ENCODE measurements at regions not wholly inside any gene's neighbourhood (a gene's known extent, or its start where the extent isn't known, plus 50 kb on each side); places are given as distances from the start of the nearest gene placed in this dataset.
"Not testable (repeated sequence)": the region's sequence is repeated elsewhere in the genome, so short reads cannot be mapped to it uniquely, and the experiment has no call there.

DNA sequence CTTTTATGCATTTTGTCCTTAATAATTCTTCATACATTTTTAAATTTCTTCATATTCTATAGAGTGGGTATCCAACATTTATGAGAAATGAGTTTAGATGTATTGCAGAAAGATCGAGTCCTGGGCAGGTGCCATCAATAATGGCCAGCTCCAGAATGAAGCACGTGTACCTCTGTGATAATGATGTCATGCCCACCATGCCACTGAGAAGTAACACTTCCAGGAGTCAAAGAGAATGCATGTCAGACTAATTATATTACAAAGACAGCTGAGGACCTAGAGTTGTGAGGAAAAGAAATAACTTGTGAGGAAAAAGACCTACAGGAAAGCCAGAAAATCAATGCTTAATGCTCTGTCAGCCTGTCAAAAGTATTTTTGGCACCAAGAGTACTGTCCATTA lies 157.4 kb upstream of the P2RY1 start:
- no peak overlapping the region for H3K27ac ChIP-seq (ENCODE audit: low read depth in 1 of 2, low read length in 2 of 2)
- no peak for ATAC-seq (ENCODE audit: low FRiP score)
- no peaks in the 10 kb centered on the region for H3K9me3 ChIP-seq (ENCODE audit: control insufficient read depth, low read length)
- H3K4me3 ChIP-seq (ENCODE audit: low read length in 2 of 2): no peak overlapping the region
- intact Hi-C loops (cut with DNase I): no loop called here
- DNase-seq: no peak
- 51 to 60% methylated on average over 2 of the region's 2 CpGs for WGBS, 2 donors
- H3K27me3 ChIP-seq (ENCODE audit: control insufficient read depth in 1 of 2, insufficient read depth in 2 of 2, low read length in 1 of 2): no peaks in the 10 kb centered on the region
- no peaks in the 10 kb centered on the region for H3K36me3 ChIP-seq (ENCODE audit: control insufficient read depth in 1 of 2, insufficient read depth in 2 of 2, low read length in 1 of 2)
- H3K4me1 ChIP-seq (ENCODE audit: control insufficient read depth in 1 of 2, insufficient read depth in 2 of 2, low read length in 2 of 2): no peaks in the 10 kb centered on the region

DNA sequence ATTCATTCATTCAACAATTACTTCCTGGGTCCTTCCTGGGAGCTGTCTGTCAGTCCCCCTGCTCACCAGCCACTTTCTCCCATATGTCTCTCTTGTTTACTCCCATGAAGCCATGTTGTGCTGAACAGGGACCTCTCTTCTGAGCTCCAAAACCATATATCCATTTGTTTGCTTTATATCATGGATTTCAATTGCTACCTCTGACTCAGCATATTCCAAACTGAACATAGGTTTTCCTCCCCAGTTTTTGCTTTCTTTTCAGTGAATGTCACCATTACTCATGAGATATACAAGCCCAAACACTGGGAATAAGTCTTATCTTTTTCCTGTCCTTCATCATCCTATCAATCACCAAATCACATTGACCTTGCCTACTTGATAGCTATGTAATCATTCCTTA lies 152.5 kb upstream of the P2RY1 start:
- H3K9me3 ChIP-seq (ENCODE audit: control insufficient read depth, low read length): no peaks in the 10 kb centered on the region
- H3K36me3 ChIP-seq (ENCODE audit: control insufficient read depth in 1 of 2, insufficient read depth in 2 of 2, low read length in 1 of 2): no peaks in the 10 kb centered on the region
- H3K27ac ChIP-seq (ENCODE audit: low read depth in 1 of 2, low read length in 2 of 2): no peak overlapping the region
- no peak overlapping the region for H3K4me3 ChIP-seq (ENCODE audit: low read length in 2 of 2)
- no peaks in the 10 kb centered on the region for H3K27me3 ChIP-seq (ENCODE audit: control insufficient read depth in 1 of 2, insufficient read depth in 2 of 2, low read length in 1 of 2)
- intact Hi-C loops (cut with DNase I): no loop called here
- H3K4me1 ChIP-seq (ENCODE audit: control insufficient read depth in 1 of 2, insufficient read depth in 2 of 2, low read length in 2 of 2): no peaks in the 10 kb centered on the region
- no peak for DNase-seq
- no peak for ATAC-seq (ENCODE audit: low FRiP score)

DNA sequence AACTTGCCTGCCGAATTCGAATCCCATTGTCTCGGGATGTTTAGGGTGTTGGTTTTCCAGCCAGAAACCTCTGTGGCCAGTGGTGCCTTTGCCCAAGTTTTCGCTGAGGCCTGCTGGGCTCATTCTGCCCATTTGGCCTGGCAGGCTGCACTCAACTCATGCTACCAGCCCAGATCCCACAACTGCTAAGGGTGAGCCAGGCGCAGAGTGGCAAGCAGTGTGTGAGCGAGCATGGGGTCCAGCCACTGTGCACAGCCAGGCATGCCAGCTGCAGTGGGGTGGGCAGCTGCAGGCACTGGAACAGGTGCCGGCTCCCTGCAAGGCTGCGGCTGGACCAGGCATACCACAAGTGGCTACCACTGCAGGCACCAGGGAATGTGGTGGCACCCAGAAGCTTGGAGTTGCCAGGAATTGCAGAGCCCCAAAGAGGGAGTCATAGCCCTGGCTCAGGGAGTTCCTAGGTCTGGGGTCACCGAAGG lies 151.4 kb upstream of the P2RY1 start:
- intact Hi-C loops (cut with DNase I): no loop called here
- Histone ChIP-seq H3K4me1 (ENCODE audit: control insufficient read depth in 1 of 2, insufficient read depth in 2 of 2, low read length in 2 of 2) (no peaks in the 10 kb centered on the region), H3K4me3 (ENCODE audit: low read length in 2 of 2) (no peak overlapping the region), H3K9me3 (ENCODE audit: control insufficient read depth, low read length) (no peaks in the 10 kb centered on the region), H3K36me3 (ENCODE audit: control insufficient read depth in 1 of 2, insufficient read depth in 2 of 2, low read length in 1 of 2) (no peaks in the 10 kb centered on the region), H3K27ac (ENCODE audit: low read depth in 1 of 2, low read length in 2 of 2) (no peak overlapping the region), H3K27me3 (ENCODE audit: control insufficient read depth in 1 of 2, insufficient read depth in 2 of 2, low read length in 1 of 2) (no peaks in the 10 kb centered on the region)
- DNase-seq (no peak), ATAC-seq (ENCODE audit: low FRiP score) (no peak)
- 95 to 96% methylated on average over 9 of the region's 9 CpGs for WGBS, 2 donors

DNA sequence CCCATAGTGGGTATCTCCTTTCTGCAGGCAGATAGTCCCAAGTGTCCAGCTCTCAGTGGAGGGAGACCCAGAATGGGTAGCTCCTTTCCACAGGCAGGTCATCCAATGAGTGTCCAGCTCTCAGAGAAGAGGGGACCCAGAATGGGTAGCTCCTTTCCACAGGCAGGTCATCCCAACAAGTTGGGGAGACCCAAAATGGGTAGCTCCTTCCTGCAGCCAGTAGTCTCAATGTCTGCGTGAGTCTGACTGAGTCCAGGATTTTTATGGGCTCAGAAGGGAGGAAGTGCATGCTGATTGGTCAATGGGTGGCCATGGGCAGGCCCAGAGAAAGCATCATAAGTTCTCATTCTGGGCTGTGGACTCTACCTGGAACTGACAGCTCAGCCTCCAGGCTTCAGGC lies 150.7 kb upstream of the P2RY1 start:
- ATAC-seq (ENCODE audit: low FRiP score): no peak
- no peaks in the 10 kb centered on the region for H3K9me3 ChIP-seq (ENCODE audit: control insufficient read depth, low read length)
- WGBS, 2 donors: 98 to 100% methylated on average over 1 of the region's 1 CpG
- no peaks in the 10 kb centered on the region for H3K4me1 ChIP-seq (ENCODE audit: control insufficient read depth in 1 of 2, insufficient read depth in 2 of 2, low read length in 2 of 2)
- H3K27ac ChIP-seq (ENCODE audit: low read depth in 1 of 2, low read length in 2 of 2): no peak overlapping the region
- H3K36me3 ChIP-seq (ENCODE audit: control insufficient read depth in 1 of 2, insufficient read depth in 2 of 2, low read length in 1 of 2): no peaks in the 10 kb centered on the region
- intact Hi-C loops (cut with DNase I): no loop called here
- H3K4me3 ChIP-seq (ENCODE audit: low read length in 2 of 2): no peak overlapping the region
- no peaks in the 10 kb centered on the region for H3K27me3 ChIP-seq (ENCODE audit: control insufficient read depth in 1 of 2, insufficient read depth in 2 of 2, low read length in 1 of 2)
- no peak for DNase-seq

DNA sequence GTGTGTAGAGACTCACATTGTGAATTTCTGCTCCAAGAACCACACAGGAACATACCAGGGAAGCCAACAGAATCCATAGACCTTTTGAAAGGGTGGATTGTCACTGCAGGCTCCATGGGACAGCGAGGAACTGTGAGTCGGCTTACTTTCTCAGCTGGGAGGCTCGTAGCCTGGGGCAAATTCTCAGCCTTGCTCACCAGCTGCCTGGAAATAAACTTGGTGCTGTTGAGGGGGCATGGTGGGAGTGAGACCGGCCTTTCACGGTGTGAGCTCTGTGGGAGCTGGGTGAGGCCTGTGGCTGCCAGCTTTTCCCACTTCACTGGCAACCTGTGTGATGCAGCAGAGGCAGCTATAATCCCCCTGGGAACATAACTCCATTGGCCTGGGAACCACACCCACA lies 146.6 kb upstream of the P2RY1 start:
- Histone ChIP-seq H3K27me3 (ENCODE audit: control insufficient read depth in 1 of 2, insufficient read depth in 2 of 2, low read length in 1 of 2) (no peaks in the 10 kb centered on the region), H3K36me3 (ENCODE audit: control insufficient read depth in 1 of 2, insufficient read depth in 2 of 2, low read length in 1 of 2) (no peaks in the 10 kb centered on the region), H3K4me3 (ENCODE audit: low read length in 2 of 2) (no peak overlapping the region), H3K4me1 (ENCODE audit: control insufficient read depth in 1 of 2, insufficient read depth in 2 of 2, low read length in 2 of 2) (no peaks in the 10 kb centered on the region), H3K9me3 (ENCODE audit: control insufficient read depth, low read length) (no peaks in the 10 kb centered on the region), H3K27ac (ENCODE audit: low read depth in 1 of 2, low read length in 2 of 2) (no peak overlapping the region)
- WGBS, 2 donors: 50% methylated on average over 5 of the region's 5 CpGs
- intact Hi-C loops (cut with DNase I): no loop called here
- DNase-seq (no peak), ATAC-seq (ENCODE audit: low FRiP score) (no peak)

DNA sequence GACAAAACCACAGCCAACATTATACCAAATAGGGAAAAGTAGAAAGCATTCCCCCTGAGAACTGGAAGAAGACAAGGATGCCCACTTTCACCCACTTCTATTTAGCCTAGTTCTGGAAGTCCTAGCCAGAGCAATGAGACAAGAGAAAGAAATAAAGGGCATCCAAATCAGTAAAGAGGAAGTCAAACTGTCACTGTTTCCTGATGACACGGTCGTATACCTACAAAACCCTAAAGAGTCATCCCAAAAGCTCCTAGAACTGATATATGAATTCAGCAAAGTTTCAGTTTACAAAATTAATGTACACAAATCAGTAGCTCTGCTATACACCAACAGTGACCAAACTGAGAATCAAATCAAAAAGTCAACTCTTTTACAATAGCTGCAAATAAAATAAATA lies 142.6 kb upstream of the P2RY1 start:
- H3K36me3 ChIP-seq (ENCODE audit: control insufficient read depth in 1 of 2, insufficient read depth in 2 of 2, low read length in 1 of 2); ATAC-seq (ENCODE audit: low FRiP score); H3K4me1 ChIP-seq (ENCODE audit: control insufficient read depth in 1 of 2, insufficient read depth in 2 of 2, low read length in 2 of 2); H3K4me3 ChIP-seq (ENCODE audit: low read length in 2 of 2); H3K27me3 ChIP-seq (ENCODE audit: control insufficient read depth in 1 of 2, insufficient read depth in 2 of 2, low read length in 1 of 2); intact Hi-C loops (cut with DNase I); H3K9me3 ChIP-seq (ENCODE audit: control insufficient read depth, low read length); DNase-seq; H3K27ac ChIP-seq (ENCODE audit: low read depth in 1 of 2, low read length in 2 of 2): not testable (repeated sequence)
- 95 to 96% methylated on average over 2 of the region's 2 CpGs for WGBS, 2 donors

DNA sequence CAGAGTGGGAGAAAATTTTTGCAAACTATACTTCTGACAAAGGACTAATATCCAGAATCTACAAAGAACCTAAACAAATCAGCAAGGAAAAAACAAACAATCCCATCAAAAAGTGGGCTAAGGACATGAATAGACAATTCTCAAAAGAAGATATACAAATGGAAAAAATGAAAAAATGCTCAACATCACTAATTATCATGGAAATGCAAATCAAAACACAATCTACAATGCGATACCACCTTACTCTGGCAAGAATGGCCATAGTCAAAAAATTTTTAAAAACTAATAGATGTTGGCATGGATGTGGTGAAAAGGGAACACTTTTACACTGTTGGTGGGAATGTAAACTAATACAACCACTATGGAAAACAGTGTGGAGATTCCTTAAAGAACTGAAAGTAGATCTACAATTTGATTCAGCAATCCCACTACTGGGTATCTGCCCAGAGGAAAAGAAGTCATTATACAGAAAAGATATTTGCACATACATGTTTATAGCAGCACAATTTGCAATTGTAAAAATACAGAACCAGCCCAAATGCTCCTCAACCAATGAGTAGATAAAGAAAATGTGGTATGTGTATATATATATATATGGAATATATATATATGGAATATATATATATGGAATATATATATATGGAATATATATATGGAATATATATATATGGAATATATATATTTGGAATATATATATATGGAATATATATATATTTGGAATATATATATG lies 141.2 kb upstream of the P2RY1 start:
- WGBS, 2 donors: 96 to 100% methylated on average over 1 of the region's 1 CpG
- ATAC-seq (ENCODE audit: low FRiP score); H3K27ac ChIP-seq (ENCODE audit: low read depth in 1 of 2, low read length in 2 of 2); intact Hi-C loops (cut with DNase I); DNase-seq; H3K27me3 ChIP-seq (ENCODE audit: control insufficient read depth in 1 of 2, insufficient read depth in 2 of 2, low read length in 1 of 2); H3K4me3 ChIP-seq (ENCODE audit: low read length in 2 of 2); H3K9me3 ChIP-seq (ENCODE audit: control insufficient read depth, low read length); H3K36me3 ChIP-seq (ENCODE audit: control insufficient read depth in 1 of 2, insufficient read depth in 2 of 2, low read length in 1 of 2); H3K4me1 ChIP-seq (ENCODE audit: control insufficient read depth in 1 of 2, insufficient read depth in 2 of 2, low read length in 2 of 2): not testable (repeated sequence)

DNA sequence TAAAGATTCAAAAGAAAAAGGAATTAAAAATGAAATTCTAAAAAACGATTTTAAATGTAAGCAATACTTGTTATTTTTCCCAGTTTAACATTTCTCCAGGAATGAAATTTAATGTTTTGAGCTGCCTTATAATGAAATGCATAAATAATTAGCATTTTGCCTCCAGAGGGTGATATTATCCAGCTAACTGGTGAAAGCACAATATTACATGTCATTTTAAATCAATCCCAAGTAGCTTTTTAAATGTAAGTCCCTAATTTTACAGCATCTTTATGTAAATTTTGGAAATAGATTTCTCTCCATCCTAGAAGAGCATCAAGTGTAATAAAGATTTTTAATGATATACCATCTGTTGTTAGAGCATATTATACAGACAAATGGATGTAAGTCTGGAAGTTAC lies 139.1 kb upstream of the P2RY1 start:
- WGBS, 2 donors: 54 to 56% methylated on average over 1 of the region's 1 CpG
- Histone ChIP-seq H3K4me1 (ENCODE audit: control insufficient read depth in 1 of 2, insufficient read depth in 2 of 2, low read length in 2 of 2) (no peaks in the 10 kb centered on the region), H3K36me3 (ENCODE audit: control insufficient read depth in 1 of 2, insufficient read depth in 2 of 2, low read length in 1 of 2) (no peaks in the 10 kb centered on the region), H3K4me3 (ENCODE audit: low read length in 2 of 2) (no peak overlapping the region), H3K27ac (ENCODE audit: low read depth in 1 of 2, low read length in 2 of 2) (no peak overlapping the region), H3K27me3 (ENCODE audit: control insufficient read depth in 1 of 2, insufficient read depth in 2 of 2, low read length in 1 of 2) (no peaks in the 10 kb centered on the region), H3K9me3 (ENCODE audit: control insufficient read depth, low read length) (no peaks in the 10 kb centered on the region)
- DNase-seq (no peak), ATAC-seq (ENCODE audit: low FRiP score) (no peak)
- intact Hi-C loops (cut with DNase I): no loop called here

DNA sequence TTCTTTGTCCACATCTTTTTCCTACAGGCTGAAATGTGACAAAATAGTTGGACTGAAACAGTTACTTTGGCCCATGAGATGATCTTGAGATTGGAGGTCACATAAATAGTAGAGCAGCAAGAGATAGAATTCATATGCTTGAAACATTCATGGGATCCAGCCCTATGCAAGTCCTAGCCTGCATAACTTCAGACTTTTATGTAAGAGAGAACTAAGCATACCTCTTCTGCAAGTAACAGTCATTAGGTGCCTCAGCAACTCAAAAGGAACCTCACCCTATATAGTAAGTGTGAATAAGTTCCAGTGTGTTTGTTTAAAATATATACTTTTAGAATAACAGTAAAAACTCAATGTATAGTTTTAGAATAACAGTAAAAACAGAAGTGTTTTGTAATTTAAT lies 138.0 kb upstream of the P2RY1 start:
- no peak overlapping the region for H3K4me3 ChIP-seq (ENCODE audit: low read length in 2 of 2)
- no peaks in the 10 kb centered on the region for H3K4me1 ChIP-seq (ENCODE audit: control insufficient read depth in 1 of 2, insufficient read depth in 2 of 2, low read length in 2 of 2)
- no peaks in the 10 kb centered on the region for H3K36me3 ChIP-seq (ENCODE audit: control insufficient read depth in 1 of 2, insufficient read depth in 2 of 2, low read length in 1 of 2)
- no peaks in the 10 kb centered on the region for H3K9me3 ChIP-seq (ENCODE audit: control insufficient read depth, low read length)
- intact Hi-C loops (cut with DNase I): no loop called here
- DNase-seq (no peak), ATAC-seq (ENCODE audit: low FRiP score) (no peak)
- no peak overlapping the region for H3K27ac ChIP-seq (ENCODE audit: low read depth in 1 of 2, low read length in 2 of 2)
- H3K27me3 ChIP-seq (ENCODE audit: control insufficient read depth in 1 of 2, insufficient read depth in 2 of 2, low read length in 1 of 2): no peaks in the 10 kb centered on the region

All from aorta (tissue), 5 donors.